Right hindlimb (tissue), 1 donor: ENCODE measurements at regions not wholly inside any gene's neighbourhood (a gene's known extent, or its start where the extent isn't known, plus 50 kb on each side); places are given as distances from the start of the nearest gene placed in this dataset.
"Not testable (repeated sequence)": the region's sequence is repeated elsewhere in the genome, so short reads cannot be mapped to it uniquely, and the experiment has no call there.

Source experiments
- DNase-seq: peaks from one replicate; pipeline ENCODE4 v3.0.0-alpha.2; 2018

DNA sequence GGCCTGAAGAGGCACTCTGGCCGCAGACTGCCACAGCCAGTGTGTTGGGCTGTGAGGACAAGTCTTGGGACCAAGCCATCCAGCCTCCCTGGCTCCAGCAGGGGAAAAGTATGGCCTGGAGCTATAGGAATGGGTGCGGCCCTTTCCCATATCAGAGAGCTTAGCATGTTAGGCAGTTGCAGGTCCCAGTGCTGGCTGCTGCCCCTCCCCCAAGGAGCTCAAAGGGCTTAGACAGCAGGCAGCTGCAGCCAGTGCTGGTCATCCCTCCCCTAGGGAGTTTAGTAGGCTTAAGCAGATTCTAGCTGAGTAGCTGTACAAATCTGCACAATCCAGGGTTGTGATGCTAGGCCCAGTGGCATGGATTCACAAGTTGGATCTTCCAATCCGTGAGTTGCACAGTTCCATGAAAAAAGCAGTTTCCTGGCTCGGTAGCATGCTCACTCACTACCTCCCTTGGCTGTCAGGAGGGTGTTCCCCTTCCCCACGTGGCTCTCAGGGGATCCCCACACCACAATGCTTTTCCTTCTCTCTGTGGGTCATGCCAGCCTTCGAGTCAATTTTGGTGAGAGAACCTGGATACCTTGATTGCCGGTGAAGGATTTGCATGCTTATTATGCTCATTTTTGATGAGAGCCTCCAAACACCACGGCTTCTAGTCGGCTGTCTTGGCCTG, 1490.8 kb downstream of the BRINP3 start:
- no peak for DNase-seq

DNA sequence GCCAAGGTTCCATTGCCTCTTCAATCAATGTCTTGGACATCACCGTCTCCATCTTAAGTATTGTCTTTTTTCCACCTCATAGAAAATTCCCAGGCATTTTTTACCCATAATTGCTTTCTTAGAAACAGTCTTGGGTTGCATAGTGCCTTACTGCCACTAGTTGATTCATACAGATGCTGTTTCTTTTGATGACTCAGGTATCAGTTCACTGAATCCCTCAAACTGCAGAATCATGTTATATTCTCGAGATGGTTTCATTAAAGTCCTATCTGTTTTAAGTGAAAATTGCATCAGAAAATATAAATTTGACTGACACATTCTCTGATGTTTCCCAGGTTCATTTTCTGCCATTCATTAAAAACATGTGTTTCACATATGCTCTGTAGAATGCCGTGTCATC, 1489.1 kb downstream of the BRINP3 start:
- no peak for DNase-seq

DNA sequence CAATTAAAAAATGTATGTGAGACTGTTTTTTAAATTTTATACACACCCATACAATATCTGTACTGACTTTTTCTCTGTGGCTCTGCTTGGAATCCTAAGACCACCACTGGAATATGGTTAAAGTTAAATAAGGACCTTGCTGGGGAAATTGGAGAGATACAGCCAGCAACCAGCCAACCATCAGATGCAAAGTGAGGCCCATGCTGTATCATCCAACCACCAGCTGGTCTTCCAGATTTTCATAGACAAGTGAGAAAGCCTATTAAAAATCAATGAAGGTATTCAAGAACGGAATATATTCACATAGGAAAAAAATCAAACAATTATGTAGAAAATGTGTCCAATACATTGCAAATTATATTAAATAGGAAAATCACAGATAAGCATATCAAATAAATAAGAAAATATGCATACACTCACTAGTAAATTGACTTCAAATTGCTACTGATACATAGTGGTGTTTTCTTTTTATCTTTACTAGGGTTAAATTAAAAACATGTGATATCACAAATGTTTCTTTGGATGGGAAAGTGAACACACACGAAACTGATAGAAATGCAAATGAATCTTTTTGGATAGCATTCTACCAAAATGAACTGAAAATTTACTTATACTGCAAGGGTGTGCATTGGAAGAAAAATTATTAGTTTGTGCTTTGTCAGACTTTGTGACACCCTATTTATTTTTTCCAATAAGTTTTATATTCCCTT, 1486.3 kb downstream of the BRINP3 start:
- no peak for DNase-seq

DNA sequence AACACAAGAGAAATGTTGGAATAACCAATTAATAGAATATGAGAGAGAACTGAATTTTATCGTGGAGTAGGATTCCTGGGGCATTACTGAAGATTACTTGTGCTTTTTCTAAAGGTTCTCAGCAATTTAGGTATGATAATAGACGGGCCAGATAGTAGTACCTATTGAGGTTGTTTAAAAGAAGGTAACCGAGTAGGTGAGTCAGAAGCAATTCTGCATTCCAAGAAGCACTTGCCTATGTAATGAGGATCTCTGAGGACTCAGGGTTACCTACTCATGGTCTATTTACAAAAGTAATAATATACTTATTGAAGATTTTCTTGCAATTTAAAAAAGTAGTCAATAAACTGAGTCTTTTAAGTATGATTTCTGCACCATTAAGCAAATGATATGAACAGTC, 1469.8 kb downstream of the BRINP3 start:
- no peak for DNase-seq

DNA sequence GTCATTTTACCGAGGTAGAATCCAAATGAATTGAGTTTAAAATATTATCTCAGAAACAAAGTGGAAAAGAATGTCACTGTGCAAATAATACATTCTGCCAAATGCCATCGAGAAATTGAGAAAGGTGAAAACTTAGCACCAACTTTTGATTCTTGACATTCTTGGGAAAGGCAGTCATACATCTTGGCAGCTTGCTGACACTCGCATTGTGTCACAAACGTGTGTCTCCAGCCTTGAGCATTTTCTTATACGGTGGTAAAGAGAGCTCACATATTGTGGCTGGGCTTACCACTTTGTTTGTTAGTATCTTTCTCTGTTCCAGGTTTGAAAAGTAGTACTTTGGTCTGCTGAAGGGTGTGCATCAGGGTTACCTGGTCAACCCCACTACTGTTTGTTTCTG, 1456.1 kb downstream of the BRINP3 start:
- DNase-seq, result no peak

DNA sequence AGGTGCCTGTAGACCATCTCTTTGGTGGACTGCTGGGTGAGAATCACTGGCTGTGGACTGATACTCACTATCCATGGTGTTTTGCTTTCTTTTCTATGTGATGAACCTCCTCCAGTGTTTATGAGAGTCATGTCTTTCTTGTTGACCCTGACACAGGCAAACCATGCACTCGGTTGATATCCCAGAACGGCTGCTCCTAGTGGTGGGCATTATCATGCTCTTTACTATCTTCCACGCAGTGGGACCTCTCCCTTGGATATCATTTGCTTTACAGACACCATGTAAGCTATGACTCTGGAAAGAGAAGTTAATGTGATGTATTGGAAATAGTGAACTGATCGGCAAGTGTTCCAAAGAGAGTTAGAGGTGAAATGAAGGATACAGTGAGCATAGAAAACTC, 1455.6 kb downstream of the BRINP3 start:
- DNase-seq, result no peak

DNA sequence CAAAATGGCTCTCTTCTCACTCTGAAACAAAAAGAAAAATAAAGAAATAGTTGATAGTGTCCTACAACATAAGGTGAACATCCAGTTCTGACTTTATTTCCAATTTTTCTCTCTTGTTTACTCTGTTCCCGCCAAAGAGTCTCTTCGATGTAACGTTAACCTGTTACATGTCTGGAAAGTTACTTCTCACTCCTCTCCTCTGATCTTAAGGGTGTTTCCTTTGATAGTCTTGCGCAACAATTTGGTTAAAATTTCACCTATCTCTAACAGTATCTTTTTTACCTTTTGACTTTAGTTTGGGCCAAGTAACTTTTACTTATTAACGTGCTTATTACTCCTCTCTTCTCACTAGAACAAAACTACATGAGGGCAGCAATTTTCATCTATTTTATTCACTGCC, 1450.2 kb downstream of the BRINP3 start:
- no peak for DNase-seq

DNA sequence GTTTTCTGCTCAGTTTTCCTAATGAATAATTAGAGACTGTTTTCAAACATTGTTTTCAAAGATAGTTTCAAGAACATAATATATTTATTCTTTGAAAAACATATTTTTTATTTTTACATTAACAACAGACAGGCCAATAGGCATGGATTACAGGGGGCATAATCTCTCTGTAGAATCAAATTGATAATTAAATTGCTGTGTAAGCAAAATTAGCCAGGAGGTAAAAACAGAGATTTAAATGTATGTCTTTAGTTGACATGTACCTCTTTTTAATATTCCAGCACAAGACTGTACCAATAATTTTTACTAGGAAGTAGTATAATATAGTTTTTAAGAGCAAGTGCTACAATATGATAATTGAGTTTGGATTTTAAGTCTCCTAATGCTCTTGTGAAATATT, 1444.5 kb downstream of the BRINP3 start:
- no peak for DNase-seq

DNA sequence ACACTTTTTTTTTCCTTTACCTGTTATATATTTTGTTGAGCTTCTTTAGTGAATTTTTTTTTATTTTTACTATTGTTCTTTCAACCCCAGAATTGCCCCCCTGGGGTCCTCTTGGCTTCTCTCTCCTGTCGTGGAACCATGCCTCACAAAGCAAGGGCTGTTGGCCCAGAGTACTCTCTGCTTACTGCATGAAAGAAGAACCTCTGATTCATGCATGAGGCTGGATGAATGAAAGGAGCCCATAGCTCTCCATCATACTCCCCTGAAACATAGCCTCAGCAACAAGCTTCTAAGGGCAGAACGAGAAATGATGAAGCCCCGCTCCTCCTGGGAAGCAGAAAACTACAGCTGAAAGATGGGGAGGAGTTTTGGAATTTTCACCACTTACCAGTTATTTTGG, 1441.0 kb downstream of the BRINP3 start:
- DNase-seq, result no peak

DNA sequence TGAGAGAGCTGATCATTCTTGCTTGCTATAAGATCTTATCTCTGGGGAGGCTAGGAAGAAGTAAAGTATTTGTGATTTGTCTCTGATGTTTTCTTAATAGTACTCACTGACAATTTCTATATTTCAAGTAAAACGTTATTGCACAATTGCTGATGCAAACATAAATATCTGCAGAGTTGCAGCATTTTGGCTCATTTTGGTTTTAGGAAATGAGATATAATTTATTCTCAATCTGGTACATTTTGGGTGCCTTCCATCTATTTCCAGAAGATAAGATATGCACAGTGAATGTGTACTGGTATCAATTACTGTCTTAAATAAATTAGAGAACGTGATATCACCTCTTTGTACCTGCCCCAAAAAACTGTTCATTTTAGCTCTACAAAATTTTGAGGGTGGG, 1431.5 kb downstream of the BRINP3 start:
- DNase-seq, result no peak

DNA sequence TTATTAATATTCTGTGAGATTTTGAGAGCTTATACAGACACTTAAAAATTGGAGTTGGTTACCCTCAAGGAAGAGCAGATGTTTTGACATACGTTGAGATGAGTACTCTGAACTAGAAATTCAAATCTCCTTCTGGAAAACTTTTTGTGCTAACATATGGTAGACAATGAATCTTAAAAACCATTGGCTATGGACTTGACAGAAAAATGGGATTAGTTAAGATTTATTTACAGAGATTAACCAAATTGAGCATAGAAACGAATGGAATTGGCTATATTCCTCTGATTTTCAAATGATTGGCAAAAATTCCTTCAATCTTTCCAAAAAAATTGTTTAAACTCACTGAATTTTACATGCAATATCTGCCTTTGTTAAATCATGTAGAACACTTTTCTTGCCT, 1392.9 kb downstream of the BRINP3 start:
- DNase-seq, result no peak

DNA sequence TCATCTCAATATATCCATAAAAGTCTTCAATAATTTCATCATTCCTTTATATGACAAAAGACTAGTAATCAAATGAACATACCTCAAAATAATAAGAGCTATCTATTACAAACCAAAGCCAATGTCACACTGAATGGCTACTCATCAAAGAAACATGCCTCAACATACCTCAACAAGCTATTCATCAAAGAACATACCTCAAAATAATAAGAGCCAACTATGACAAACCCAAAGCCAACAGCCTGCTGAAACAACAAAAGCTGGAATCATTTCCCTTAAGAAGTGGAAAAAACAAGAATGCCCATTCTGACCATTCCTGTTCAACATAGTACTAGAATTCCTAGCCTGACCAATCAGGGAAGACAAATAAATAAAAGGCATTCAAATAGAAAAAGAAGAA, 1373.7 kb downstream of the BRINP3 start:
- DNase-seq, result no peak

DNA sequence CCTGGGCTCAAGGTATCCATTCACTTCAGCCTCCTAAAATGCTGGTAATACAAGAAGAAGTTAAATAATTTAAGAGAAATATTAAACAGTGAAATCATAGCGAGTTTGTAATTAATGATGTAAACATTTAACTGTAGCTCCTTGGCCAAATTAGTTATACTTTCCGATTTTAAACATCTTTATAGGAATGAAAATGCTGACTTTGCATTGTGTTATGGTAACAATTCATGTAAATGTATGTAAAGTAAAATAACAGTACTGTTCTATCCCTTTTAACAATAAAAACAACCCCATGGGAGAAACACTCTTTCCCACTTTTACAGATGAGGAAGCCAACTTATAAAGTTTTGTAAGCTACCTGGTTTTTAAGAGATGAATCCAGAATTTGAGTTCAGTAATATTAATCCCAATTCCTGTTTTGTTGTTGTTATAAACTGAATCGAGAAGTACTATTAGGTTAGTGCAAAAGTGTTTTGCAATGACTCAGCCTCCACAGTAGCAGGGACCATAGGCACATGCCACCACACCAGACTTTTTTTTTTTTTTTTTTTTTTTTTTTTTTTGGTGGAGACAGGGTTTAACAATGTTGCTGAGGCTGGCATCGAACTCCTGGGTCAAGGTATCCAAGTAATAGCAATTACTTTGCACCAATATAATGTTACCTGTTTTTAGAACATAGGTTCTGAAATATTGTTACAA, 1360.4 kb downstream of the BRINP3 start:
- no peak for DNase-seq

DNA sequence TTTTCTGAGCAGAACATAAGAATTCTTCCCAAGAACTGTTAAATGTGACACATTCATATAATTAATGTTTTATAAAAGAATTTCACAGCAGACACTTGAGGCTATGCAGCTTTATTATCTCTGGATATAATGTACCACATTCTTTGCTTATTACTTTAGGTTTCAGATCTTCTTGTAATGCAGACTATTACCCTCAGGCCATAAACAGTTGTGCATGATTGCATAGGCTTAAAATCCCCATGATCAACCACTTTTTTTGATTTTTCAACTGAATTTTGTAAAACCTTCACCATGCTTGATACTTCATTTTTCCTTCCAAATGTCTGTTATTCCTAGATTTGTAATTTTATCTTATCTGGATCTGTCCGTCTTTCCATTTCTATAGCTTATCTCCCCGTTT, 1355.7 kb downstream of the BRINP3 start:
- DNase-seq, result no peak

DNA sequence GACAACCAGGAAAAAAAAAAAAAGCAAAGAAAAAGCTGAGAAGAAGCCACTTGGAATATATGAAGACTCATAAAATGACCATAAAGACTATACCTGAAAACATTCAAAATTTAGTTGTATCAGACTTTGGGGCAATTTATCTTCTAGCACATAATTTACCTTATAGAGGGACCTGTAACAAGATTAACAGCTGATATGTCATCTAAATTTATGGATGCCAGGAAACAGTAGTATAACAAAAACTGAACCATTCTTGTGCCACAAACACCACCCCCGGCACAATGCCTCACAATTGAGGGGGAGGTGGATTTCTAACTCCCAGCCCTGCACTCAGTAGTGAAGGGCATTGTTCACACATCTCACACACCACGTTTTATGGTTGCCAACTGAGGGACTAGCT, 1352.0 kb downstream of the BRINP3 start:
- DNase-seq, result no peak

DNA sequence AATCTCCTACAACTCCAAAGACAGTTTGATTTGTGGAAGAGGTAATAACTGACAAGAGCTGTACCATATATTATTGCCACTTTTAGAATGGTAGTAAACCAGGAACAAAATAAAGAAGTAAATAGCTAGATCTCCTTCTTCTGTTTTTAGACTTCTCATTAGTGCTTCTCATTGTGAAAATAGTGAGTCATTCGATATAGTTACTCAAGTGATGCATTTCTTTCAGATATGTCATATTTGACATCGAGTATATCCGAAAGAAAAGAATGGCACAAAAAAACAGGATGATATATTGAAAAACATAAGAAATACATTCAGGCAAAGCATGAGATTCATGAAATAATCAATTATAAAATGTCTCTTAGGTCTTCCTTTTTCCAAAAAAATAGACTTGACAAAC, 1346.1 kb downstream of the BRINP3 start:
- DNase-seq, result no peak

DNA sequence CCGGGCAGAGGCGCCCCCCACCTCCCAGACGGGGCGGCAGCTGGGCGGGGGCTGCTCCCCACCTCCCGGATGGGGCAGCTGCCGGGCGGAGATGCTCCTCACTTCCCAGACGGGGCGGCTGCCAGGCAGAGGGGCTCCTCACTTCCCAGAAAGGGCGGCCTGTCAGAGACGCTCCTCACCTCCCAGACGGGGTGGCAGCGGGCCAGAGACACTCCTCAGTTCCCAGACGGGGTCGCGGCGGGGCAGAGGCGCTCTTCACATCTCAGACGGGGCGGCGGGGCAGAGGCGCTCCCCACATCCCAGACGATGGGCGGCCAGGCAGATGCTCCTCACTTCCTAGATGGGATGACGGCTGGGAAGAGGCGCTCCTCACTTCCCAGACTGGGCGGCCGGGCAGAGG, 1337.9 kb downstream of the BRINP3 start:
- not testable (repeated sequence) for DNase-seq

DNA sequence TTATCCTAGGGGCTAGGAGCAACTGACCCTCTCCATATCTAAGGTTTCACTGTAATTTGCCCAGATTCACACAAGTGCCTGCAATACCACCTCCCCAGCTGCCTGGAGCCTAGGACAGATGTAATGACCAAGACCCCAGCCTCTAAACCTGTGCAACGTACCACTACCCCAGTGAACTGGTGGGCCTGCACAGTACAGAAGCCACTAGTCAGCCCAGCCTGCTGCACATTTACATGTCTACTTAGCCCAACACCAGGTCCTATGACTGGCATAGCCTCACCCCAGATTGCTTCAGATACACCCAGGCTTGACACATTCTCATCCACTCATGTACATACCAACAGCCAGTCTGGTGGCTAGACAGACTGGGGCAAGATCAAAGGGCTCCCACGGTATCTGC, 1336.6 kb downstream of the BRINP3 start:
- no peak for DNase-seq

DNA sequence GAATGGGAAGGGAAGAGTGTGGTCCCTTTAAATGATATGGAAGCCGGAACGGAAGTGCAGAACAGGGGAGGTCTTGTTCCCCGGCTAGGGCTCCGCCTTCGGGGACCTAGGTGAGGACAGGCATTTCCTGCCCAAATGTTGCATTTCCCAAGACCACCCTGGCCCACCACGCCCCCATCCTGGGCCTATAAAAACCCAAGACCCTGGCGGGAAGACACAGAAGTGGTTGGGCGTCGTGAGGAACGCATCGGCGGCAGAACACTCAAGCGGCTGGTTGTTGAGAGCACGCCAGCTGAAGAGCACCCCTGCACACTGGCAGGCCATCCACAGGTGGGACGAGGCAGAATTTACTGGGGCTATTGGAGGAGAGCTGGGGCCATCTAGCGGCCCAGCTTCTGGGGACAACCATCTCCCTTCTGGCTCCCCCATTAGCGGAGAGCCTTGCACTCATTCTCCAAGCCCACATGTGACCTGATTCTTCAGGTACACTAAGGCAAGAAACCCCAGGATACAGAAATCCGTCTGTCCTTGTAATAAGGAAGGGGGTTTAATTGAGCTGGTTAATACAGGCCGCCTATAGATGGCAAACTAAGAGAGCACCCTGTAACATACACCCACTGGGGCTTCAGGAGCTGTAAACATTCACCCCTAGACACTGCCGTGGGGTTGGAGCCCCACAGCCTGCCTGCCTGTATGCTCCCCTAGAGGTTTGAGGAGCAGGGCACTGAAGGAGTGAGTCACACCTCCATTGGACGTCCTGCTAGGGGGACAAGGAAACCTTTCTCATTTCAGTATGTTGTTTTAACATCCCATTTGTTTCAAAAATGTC, 1327.9 kb downstream of the BRINP3 start:
- DNase-seq, result no peak

DNA sequence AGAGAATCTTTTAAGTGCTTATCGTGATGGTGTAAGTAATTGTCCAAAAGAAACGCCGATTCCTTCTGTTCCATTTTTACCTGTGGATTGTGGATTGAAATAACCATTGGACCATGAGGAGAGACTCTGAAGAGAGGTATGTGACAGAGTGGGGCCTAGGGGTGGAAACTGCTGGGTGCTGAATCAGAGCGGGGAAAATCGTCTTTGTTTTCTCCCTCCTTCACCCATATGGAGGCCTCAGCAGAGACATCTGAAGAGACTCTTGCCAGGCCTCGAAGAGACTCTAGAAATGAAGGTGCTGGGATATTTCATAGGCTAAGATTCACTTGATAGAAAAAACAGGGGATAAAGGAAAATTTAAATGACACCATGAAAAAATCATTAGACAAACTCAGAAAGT, 1327.0 kb downstream of the BRINP3 start:
- no peak for DNase-seq

DNA sequence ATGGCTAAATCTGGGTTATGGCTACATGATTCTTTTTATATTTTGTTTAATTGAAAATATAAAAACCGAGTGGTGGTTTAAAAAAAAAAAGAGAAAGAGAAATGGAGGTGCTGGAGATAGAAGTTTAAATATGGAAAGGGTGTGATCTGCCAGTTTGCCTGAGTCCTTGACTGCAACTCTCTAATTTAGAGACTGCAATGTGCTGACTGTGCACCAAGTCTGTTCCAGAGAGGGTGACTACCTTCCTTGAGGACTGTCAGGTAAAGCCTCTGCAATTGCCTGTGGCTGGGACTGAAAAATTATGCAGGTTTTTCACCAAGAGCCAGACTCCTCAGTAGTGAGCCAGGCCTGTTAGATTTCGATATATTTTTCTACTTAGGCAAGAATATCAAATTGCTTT, 1326.3 kb downstream of the BRINP3 start:
- DNase-seq, result no peak

DNA sequence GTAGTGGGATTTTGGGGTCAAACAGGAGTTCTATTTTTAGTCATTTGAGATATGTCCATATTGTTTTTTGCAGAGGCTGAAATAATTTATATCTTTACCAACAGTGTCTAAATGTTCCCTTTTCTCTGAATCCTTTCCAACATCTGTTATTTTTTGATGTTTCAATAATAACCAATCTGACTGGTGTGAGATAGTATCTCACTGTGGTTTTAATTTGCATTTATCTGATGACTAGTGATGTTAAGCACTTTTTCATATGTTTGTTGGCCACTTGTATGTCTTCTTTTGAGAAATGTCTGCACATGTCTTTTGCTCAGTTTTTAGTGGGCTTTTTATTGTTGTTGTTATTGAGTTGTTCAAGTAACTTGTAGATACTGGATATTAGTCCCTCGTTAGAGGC, 1325.0 kb downstream of the BRINP3 start:
- no peak for DNase-seq

DNA sequence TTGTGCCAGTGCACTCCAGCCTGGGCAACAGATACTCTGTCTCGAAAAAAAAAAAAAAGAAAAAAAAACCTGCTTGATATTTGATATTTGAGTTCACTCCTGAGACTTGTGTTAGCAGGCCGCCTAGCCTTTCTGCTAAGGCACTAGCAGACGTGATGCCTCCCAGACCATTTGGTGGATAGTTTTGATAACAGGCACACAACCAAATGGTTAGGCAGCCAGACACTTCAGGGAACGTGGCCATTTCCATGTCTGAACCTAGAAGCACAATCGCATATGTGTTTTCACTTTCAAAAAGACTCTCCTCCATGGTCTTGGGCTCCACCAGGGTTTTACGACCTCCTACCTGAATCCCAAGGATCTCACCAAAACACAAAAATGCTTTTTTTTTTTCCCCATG, 1319.5 kb downstream of the BRINP3 start:
- DNase-seq, result no peak
